HS-27A (cell line): ENCODE measurements at regions not wholly inside any gene's neighbourhood (a gene's known extent, or its start where the extent isn't known, plus 50 kb on each side); places are given as distances from the start of the nearest gene placed in this dataset.

Experiments used
- DNase-seq: peaks from one replicate; pipeline ENCODE4 v3.0.0-alpha.2; 2012; ENCODE audit warnings: low read depth, missing footprints

DNA sequence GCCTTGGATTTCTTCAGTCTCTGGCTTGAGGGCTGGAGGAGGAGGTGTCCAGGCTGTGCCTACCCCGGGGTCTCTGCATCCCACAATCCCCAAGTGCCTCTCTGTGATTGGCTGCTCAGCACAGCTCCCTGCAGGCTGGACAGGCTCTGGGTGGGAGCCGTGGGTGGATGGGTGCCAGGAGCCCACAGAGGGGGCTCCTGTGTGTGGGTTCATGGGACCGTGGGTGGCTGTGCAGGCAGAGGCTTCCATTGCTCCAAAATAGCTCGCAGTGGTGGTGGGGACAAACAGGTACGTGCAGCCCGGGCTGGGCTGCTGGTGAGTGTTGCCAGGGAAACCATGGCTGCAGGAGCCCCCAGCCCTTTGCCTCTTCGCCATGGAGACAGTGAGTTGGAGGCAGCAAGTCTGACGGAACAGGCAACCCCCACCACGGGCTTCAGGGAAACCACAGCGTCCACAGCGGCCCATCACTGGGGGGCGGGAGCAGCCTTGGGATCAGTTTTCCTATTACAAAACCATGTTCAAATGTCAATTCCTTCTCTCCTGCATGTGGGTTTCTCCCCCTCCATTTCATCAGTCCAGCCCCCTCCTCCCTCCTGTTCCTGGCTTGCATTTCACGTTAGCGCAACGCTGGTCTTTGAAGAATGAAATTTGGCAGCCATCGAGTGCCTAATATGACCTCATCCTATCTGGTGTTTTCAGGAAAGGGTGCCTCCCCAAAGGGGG lies 155.2 kb downstream of the TRIM29 start:
- no peak for DNase-seq

DNA sequence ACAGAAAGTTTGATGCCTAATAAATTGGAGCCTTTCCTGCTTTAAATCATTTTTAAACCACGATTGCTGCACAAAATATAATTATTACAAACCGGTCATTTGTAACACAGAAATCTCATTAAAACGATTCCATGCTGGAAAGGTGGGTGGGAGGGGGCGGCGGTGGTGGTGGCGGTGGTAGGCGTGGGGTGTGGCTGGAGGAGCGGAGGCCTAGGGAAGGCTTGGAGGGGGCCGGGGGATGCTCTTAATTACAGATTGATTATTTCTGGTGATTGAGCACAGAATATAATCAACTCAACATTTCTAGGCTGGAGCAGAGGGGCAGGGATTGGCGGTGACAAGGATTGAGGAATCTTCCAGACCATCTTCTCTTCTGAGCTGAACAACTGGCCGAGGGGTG lies 157.5 kb downstream of the TRIM29 start:
- no peak for DNase-seq

DNA sequence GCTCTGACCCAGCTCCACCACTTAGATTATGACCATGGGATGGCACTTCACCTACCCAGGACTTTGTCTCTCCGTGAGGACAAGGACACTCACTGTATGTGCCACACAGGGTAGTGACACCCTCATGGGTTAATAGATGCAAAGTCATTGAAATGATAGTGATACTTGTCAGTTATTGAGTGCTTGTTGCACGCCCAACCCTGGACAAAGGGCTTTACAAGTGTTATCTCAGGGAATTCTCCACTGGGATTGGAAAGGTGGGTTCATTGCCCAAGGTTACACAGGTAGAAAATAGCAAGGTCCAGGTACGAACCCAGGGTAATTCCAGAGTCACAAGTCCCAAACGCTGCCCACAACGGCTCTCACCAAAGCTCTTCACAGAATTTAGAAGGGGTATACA lies 158.2 kb downstream of the TRIM29 start:
- DNase-seq: no peak

- DNase-seq: no peak
Observed at GRCh38 chr11:119978696-119979095, 159.2 kb downstream of the TRIM29 start.

DNA sequence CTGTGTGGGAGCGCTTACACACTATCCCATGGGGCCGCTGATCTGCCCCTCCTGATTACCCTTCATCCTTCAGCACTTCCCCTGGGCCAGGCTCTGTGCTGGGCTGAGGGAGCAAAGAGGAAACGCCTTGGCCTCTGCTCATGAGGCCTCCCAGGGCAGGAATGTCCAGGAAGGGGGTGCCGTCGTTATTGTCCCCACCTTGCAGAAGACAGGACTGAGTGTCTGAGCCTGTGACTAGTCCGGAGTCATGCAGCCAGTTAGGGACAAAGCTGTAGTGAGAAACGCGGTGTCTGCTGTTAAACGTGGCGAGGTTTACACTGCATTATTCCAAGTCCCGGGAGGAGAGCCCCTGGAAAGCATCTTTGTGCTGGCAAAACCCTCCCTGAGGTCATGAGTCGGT lies 160.0 kb downstream of the TRIM29 start:
- DNase-seq: no peak

GRCh38 chr11:119977561-119977860 lies 160.4 kb downstream of the TRIM29 start:
- no peak for DNase-seq

DNA sequence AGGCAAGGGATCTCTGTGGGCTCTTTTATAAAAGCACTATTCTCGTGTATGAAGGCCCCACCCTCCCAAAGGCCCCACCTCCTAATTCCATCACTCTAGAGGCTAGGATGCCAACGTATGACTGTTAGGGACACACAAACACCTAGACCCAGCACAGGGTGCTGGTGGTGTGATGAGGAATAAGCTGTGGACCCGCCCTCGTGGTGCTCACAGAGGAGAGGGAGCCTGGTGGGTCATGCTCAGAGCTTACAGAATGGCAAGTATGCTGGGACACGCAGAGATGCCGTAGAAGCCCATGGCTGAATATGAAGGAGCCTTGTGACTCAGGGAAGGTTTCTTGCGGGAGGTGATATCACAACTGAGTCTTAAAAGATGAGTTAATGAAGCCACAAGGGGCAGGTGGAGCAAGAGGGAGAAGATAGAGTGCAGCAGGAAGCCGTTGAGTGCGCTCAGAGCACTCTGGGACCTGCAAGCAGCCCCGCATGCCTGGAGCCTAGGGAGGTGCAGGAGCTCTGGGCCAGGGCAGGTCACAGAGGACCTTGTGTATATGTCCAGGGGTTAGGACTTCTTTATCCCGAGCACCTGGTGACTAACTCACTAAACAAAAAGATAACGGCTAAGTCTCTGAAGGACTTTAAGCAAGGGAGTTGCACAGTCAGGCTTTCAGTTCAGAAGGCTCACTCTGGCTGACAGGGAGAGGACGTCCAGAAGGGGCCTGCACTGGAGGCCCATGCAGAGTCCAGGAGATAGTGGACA lies 160.9 kb downstream of the TRIM29 start:
- DNase-seq: no peak

- DNase-seq: no peak
Observed at GRCh38 chr11:119975561-119976152, 162.3 kb downstream of the TRIM29 start.

GRCh38 chr11:119974467-119974866 lies 163.4 kb downstream of the TRIM29 start:
- DNase-seq: no peak

GRCh38 chr11:119974051-119974450 lies 163.9 kb downstream of the TRIM29 start:
- DNase-seq: no peak

DNA sequence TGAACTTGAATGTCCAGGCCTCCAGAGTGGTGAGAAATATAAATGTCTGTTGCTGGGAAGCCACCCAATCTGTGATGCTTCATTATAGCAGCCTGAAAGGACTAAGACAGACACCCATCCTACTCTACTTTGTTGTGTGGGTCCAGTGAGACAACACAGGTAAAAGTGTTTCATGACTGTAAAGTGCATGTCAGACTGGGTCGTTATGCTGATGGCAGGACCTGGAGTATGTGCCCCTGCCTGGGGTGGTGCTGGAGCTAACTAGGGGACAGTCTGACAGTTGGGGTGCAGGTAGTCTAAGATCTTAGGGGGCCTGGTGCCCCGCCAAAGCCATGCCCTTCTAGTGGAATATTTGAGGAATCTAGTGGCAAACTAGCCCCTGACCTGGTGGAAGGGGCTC lies 165.6 kb downstream of the TRIM29 start:
- no peak for DNase-seq

- no peak for DNase-seq
Observed at GRCh38 chr11:119970555-119971304, 167.2 kb downstream of the TRIM29 start.

DNA sequence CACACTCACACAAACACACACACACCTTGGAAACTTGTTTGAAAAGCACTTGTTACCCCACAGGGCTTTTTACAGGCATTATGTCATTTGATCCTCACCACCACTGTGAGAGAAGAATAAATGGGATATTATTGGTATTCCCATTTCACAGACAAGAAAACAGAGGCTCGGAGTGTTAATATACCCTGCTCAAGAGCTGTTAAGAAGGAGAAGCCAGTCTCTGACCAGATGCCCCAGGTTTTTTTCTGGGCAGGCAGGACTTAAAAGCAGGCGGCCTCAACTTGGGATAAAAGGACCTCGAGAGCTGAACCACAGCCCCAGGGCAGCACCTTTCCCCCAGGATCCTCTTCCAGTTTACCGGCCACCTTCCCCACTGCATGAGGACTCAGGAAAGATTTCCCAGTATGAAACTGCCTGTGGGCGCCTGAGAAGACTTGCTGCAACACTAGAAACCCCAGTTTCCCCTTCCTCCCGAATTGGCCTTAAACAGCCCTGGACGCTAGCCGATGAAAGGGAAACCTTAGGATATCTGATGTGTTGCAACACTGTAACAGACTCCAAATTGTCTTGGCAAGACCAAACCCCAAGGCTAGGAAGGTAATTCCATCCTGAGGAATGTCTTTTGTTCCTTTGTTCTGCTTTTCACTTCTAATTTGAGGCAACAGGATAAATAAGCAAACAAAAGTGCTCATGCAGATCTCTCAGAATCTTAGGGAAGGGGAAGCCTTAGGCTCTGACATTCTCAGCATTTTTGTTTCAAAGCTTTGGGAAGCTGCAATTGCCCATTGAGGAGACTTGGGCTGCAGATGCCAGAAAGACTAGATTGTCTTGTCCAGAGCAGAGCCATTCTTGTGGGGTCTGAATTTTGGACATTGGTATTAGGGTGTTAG lies 173.5 kb downstream of the TRIM29 start:
- DNase-seq: no peak

GRCh38 chr11:119957951-119958350 lies 180.0 kb downstream of the TRIM29 start:
- DNase-seq: no peak

DNA sequence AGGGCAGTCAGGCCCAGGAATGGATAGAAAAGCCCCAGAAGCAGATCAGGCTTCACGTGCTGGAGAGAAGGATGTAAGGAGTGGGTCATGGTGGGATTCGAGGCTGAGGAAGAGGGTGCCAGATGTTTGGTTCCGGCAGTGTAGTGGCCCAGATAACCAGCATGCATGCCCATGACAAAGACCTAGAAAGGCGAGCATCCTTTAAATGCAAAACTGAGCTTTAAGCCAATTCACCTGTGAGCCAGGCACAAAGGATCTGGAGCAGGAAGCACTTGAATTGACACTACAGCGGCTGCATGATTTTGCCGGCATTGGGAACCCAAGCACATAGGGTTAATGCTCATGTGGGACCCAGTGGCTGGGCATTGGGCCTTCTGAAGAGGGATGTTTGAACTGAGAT lies 185.5 kb downstream of the TRIM29 start:
- no peak for DNase-seq

DNA sequence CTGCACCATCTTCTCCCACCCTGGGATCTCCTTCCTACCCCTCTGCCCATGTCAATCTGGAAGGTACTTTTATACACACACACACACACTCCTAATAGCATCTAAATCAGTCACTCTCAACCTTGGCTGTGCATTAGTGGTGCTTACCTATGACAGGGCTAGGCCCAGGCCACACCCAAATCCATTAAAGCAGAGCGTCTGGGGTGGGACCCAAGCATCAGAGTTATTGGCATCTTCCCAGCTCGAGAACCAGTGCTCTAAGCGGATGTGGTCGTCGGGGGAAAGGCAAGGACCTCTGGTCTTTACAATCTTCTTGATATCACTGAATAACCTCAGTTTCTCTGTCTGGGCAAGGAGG lies 194.6 kb downstream of the TRIM29 start:
- no peak for DNase-seq

DNA sequence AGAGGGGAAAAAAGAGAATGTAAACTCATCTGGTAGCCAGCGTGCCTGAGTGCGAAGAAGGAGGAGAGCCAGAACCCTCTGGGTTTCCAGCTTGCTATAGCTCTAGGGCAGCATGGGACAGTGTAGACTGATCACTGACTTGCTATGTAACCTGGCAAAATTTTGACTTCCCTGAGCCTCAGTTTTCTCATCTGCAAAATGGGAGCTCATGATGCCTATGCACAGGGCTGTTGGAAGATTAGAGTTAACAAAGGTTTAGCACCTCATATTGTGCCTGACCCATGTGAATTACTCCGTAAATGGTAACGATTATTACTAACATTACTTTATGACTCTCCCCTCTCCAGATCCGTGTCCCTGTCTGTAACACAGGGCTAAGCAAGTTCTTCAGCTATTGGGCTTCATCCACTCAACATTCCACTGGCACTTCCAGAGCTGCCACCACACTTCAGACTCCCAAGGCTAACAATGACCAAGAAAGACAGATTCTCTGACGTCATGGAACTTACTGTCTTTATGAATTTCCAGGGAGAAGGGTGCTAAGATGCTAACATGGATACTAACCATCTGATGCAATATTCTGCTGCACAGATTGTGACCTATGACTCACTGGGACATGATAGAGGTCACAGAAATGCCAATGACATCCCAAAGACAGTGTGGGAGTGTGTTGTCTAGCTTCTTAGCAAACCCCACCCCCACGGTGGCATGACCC lies 195.2 kb downstream of the TRIM29 start:
- no peak for DNase-seq

DNA sequence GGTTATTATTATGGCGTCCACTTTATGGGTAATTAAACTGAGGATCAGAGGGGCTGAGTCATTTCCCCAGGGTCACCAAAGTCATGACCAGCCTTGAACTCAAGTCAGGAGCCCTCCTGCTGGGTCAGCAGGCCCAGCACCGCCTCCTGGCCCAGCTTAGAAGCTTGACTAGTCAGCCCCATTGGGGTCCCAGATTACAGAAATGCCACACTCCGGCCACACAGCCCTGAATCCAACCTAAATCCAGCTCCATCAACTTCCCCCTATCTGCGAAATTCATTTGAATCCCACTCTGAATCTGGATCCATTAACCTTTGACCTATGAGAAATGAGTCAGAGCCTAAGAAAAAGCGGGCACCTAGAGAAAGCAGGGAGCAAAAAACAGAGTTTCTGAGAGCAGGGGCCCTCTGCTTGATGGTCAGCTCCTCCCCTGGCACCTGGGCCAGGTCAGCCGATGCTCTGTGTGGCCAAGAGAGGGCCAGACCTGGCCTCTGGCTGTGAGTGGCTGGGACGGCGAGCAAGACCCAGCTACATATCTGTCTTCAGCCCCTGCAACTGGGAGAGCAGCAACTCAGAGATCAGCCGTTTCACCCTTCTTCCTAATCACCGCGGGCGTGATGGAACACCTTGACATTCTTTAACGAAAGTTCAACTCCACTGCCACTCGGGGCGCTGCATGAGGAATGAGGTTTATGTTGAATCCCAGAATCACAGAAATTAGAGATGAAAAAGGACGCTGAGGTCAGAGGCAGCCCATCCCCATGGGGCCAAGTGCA lies 196.1 kb downstream of the TRIM29 start:
- no peak for DNase-seq

GRCh38 chr11:119941171-119941570 lies 196.7 kb downstream of the TRIM29 start:
- no peak for DNase-seq

DNA sequence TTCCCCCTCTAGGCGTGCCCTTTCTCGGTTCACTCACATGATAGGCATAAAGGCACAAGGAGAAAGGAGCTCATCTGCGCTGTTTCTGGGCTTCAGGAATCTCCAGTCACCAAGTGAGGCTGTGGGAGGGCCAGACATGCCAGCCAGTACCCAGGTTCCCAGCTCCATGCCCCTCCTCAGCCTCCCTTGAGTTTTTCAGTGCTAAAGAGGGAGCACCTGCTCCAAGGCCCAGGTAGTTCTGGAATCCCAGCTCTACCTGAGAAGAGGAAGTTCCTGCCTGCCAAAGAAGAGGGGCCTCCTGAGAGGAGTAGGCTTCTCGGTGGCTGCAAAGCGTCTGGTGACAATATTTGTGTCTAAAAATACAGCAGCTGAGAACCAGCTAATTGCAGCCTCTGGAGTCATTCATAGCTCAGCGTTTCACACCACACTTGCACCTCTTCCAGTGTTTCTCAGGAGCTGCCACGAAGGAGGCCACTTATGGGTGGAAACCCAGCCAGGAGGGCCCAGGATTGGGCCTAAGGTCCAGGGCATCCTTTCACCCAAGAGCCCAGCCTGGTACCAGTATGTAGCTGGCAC lies 197.4 kb downstream of the TRIM29 start:
- no peak for DNase-seq
